ENCODE measurements at regions not wholly inside any gene's neighbourhood (a gene's known extent, or its start where the extent isn't known, plus 50 kb on each side); places are given as distances from the start of the nearest gene placed in this dataset.

DNA sequence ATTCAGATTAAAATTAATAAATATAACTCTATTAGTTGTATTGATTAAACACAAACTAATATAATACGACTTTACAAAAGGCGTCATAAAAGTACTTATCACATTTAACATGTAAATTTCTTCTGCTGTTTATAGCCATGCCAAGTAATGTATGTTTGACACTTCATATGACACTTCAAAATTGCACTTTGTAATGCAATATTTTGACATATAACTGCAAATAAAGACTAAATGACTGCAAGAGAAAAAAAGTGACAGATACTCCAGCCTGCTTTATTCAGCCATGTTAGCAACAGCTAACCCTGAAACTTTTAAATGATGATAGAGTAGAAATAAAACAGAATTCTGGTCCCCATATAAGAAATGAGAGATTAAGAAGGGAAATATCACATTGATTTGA lies 1238.0 kb downstream of the MRPL39 start:
- TF ChIP-seq, protein P1, sequence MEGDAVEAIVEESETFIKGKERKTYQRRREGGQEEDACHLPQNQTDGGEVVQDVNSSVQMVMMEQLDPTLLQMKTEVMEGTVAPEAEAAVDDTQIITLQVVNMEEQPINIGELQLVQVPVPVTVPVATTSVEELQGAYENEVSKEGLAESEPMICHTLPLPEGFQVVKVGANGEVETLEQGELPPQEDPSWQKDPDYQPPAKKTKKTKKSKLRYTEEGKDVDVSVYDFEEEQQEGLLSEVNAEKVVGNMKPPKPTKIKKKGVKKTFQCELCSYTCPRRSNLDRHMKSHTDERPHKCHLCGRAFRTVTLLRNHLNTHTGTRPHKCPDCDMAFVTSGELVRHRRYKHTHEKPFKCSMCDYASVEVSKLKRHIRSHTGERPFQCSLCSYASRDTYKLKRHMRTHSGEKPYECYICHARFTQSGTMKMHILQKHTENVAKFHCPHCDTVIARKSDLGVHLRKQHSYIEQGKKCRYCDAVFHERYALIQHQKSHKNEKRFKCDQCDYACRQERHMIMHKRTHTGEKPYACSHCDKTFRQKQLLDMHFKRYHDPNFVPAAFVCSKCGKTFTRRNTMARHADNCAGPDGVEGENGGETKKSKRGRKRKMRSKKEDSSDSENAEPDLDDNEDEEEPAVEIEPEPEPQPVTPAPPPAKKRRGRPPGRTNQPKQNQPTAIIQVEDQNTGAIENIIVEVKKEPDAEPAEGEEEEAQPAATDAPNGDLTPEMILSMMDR (conservative IDR thresholded peaks at IDR 0.05; ENCODE audit: low read depth, low read length): no peak
- no peak for DNase-seq (ENCODE audit: low read depth)

DNA sequence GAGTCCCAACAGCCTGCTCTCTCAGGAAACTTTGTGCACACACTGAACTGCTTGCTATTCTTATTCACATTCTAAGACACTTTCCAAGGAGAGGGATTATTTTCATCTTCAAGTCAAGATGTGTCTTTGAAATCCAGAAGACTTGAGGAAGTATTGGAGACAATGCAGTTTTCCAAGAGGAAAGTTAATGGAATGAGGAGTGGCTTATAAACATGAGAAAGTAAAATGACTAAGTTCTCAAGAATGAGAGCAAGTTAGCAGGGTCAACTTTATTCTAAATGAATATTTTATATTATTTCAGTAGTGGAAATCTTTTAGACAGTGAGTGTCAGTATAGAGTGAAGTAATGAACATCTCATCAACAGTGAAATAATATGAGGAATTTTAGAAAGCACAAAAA lies 1239.3 kb downstream of the MRPL39 start:
- TF ChIP-seq, protein P1 (conservative IDR thresholded peaks at IDR 0.05; ENCODE audit: low read depth, low read length): no peak
- no peak for DNase-seq (ENCODE audit: low read depth)

More for the DNA sequence above, 1238.0 kb downstream of the MRPL39 start:
- H3K4me3 ChIP-seq (ENCODE audit: low read depth, low read length): no peak overlapping the region

DNA sequence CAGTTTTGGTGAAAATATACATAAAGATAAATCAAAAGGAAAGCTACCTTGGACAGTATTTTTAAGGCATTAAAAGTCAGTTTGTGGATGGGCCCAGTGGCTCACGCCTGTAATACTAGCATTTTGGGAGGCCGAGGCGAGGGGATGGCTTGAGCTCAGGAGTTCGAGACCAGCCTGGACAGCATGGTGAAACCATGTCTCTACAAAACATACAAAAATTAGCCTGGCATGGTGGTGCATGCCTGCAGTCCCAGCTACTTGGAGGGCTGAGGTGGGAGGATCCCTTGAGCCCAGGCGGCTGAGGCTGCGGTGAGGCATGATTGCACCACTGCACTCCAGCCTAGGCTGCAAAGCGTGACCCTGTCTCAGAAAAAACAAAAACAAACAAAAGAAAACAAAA lies 1253.8 kb downstream of the MRPL39 start:
- H3K4me3 ChIP-seq (ENCODE audit: low read depth, low read length): no peak overlapping the region
- TF ChIP-seq, protein P1 (conservative IDR thresholded peaks at IDR 0.05; ENCODE audit: low read depth, low read length): no peak
- DNase-seq (ENCODE audit: low read depth): no peak

More for the DNA sequence above, 1239.3 kb downstream of the MRPL39 start:
- no peak overlapping the region for H3K4me3 ChIP-seq (ENCODE audit: low read depth, low read length)

DNA sequence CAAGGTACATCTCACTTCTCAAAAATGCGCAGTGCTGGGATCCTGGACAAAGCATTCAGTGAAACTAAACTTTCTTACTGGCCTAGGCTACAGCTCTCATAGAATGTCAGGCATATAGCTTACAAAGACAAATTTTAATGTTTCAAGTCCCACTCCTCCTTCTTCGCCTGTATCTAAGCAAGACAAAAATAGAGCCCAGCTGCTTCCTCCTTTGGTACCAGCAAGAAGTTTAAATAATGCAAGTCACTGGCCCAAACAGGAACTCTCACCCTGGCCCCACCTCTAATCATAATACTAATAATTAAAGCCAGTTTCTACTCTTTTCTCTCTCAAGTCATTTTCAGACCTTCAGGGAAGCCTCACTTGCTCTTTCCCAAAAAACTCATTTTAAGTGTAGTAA lies 1267.9 kb downstream of the MRPL39 start:
- no peak overlapping the region for H3K4me3 ChIP-seq (ENCODE audit: low read depth, low read length)
- TF ChIP-seq, protein P1 (conservative IDR thresholded peaks at IDR 0.05; ENCODE audit: low read depth, low read length): no peak
- DNase-seq (ENCODE audit: low read depth): no peak

DNA sequence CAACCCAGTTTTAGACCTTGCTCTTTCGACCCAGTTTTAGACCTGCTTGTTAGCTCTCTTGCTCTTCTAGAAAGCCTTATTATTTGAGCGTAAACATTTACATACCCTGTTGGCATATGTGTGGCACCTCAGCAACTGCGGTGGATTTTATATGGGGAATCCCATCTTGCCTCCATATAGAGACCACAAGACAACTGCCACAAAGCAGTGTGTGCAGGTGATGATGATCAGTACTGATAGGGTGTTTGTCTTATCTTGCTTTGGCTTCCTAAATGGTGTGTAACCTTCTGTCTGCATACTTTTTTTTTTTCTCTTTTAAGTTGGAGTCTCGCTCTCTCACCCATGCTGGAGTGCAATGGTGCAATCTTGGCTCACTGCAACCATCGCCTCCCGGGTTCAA lies 1270.8 kb downstream of the MRPL39 start:
- TF ChIP-seq, protein P1 (conservative IDR thresholded peaks at IDR 0.05; ENCODE audit: low read depth, low read length): no peak
- no peak overlapping the region for H3K4me3 ChIP-seq (ENCODE audit: low read depth, low read length)
- DNase-seq (ENCODE audit: low read depth): no peak

DNA sequence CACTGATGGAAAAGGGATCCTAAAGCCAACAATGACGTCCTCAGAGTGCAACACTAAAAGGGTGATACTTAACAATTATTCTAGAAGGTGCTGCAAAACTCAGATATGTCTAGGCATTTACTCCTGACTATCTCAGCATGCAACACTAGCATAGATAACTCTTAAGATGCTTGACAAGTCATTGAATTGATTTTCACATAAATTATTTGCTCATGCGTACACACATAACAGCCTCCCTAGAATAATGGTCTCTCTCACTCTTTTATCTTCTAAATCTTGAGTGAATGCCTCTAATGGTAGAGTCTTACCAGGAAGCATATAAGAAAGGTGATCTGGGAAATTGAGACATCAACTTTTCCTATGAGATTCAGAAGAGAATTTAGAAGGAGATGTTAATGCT lies 1283.7 kb downstream of the MRPL39 start:
- no peak overlapping the region for H3K4me3 ChIP-seq (ENCODE audit: low read depth, low read length)
- TF ChIP-seq, protein P1 (conservative IDR thresholded peaks at IDR 0.05; ENCODE audit: low read depth, low read length): no peak
- DNase-seq (ENCODE audit: low read depth): no peak

DNA sequence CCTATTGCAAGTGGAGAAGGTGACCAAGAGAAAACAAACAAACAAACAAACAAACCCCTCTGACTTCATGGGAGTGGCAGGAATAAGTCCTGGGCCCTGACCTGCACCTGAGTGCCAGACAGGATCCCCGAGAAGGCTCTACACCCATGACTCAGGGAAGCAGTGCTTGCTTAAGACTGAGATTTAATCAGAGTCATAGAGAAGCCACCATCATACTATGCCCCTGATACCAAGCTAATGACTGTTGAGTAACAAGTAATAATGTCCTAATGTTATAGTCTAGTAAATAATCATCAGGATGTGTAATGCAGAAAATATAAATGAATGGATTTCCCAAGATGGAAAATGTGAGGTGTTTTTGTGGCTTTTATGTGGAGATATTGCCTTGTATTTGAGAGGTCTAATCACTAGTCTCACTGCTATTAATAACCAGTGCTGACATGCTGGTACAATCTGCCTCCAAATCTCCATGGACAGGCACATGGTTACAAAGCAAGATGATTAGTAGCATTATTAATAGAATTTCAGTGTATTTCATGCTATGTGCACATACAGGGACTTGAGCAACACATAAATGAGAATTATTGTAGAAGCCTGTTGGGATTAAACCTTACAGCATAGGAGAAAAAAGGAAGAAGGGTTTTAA lies 1290.9 kb downstream of the MRPL39 start:
- no peak for DNase-seq (ENCODE audit: low read depth)
- TF ChIP-seq, protein P1 (conservative IDR thresholded peaks at IDR 0.05; ENCODE audit: low read depth, low read length): no peak
- H3K4me3 ChIP-seq (ENCODE audit: low read depth, low read length): no peak overlapping the region
